ENCODE measurements at regions not wholly inside any gene's neighbourhood (a gene's known extent, or its start where the extent isn't known, plus 50 kb on each side); places are given as distances from the start of the nearest gene placed in this dataset.

DNA sequence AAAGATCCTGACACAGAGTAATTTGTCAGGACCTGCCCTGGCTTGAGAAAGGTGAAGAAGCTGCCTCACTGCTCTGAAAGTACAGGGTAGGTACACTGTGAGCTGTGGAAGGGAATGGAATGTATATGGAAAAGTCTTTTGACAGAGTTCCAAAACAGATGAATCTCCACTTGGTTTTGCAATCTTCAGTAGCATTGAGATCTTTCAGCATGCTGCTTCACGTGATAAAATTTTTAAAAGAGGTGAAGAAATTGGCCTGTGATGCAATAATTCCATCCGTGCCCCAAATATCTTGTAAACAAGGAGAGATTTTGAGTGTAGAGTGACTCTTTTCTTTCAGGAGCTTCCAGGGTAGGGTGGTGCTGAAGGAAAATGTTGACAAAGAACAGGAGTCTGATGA, 123.1 kb downstream of the OSR1 start:
- DNase-seq = no peak

DNA sequence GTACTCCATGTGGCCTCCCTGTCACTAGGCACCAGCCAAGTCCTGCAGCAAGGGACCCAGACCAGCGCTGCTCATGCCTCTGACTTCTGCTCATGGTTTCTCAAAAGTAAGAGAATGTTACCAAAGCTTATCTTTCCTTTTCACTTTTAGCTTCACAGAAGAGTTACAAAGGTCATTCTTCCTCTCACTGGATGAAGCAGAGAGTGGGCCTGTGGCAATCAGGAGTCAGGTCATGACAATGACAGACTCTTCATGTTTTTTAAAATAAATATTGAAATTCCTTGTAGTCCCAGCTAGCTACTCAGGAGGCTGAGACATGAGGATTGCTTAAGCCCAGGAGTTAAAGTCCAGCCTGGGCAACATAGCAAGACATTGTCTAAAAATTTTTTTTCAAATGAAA, 126.1 kb downstream of the OSR1 start:
- DNase-seq = no peak

GRCh38 chr2:19231625-19232024, 126.8 kb downstream of the OSR1 start:
- no peak for DNase-seq

DNA sequence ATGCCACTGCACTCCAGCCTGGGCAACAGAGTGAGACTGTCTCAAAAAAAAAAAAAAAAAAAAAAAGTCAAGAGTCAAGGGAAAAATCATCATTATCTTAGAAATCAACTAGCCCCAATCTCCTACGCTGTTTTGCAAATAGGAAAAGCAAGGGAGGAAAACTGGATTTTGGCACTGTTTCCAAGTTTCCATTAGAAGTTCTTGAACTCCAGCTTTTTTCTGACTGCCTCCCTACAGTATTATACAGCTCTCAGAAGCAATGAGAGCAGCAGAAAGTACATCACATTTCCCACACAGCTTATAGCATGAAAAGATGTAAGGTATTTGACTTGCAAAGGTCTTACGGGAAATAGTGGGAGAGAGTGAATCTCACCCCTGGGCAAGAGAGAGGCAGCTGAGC, 127.8 kb downstream of the OSR1 start:
- DNase-seq = peak; percentile 25

- DNase-seq = peak; percentile 64
Observed at GRCh38 chr2:19228715-19229114, 129.7 kb downstream of the OSR1 start.

GRCh38 chr2:19228181-19228593, 130.2 kb downstream of the OSR1 start:
- peak; percentile 29 for DNase-seq

DNA sequence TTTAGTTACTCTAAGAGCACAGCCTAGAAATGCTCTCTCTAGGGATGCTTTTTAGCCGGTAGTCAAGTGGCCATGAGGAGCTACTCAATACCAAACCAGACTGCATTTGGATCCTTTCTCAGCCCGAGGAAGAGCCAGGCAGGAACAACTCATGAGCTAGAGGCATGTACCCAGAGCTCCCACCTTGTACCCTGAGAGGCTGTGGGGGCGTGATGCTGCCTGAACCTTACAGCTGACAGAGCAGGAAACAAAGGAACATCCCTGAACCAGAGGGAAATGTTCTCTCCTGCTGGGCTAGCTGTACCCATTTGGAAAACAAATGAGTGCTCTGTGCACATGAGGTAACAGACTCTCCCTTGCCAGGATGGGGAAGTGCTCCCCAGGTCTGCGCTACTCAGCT, 131.6 kb downstream of the OSR1 start:
- DNase-seq = no peak

DNA sequence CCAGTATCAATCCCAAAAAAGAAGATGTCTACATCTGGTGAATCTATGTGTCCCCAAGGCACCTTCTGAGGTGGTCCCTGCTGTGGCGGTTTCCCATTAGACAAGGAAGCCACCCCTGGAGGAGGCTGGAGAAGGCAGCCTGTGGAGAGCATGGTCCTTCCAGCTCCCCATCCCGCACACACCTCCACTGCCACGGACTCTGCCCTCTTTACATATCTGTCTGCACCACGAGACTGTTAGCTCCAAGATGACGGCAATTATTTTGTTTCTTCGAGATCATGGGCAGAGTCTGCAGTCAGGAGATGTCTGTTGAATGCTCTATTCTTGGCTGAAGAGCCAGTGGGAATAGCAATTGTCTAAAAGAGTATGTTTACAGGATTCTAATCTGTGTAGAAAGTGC, 132.0 kb downstream of the OSR1 start:
- DNase-seq = no peak

GRCh38 chr2:19225931-19226330, 132.5 kb downstream of the OSR1 start:
- no peak for DNase-seq

DNA sequence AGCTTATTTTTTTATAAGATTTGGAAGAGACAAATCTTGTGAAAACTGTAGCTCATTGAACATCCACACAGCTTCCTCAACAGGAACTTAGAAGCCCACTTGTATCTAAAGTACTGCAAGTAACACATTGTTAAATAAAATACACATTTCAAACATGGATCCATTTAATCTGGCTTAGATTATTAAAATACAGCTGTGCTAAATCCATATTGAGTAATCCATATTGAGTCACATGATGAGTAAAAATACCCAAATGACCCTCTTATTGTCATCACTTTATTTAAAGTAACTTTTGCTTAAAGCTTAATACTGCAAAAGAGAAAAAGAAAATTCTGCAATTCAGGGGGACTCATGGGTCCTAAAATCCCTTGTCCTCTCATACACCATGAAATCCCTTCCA, 133.3 kb downstream of the OSR1 start:
- no peak for DNase-seq

- no peak for DNase-seq
Observed at GRCh38 chr2:19224486-19224885, 133.9 kb downstream of the OSR1 start.

GRCh38 chr2:19224011-19224410, 134.4 kb downstream of the OSR1 start:
- DNase-seq = peak; percentile 27

GRCh38 chr2:19219060-19219459, 139.4 kb downstream of the OSR1 start:
- DNase-seq = no peak

DNA sequence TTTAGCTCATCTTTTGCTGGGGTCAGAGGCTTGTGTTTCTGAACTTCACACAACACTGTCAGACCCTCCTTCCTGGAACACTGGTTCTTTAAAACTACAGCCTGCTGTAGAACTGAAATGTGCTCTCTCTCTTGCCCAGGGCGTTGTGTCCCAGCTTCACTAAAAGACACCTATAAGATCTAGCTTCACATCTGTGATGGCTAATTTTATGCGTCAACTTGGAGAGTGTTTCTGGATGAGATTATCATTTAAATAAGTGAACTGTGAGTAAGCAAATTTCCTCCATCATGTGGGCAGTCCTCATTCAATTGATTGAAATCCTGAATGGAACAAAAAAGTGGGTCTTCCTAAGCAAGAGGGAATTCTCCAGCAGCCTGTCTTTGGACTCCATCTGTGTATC, 140.3 kb downstream of the OSR1 start:
- DNase-seq = no peak

GRCh38 chr2:19216676-19217602, 141.5 kb downstream of the OSR1 start:
- DNase-seq = no peak

- DNase-seq = no peak
Observed at GRCh38 chr2:19216238-19216637, 142.2 kb downstream of the OSR1 start.

DNA sequence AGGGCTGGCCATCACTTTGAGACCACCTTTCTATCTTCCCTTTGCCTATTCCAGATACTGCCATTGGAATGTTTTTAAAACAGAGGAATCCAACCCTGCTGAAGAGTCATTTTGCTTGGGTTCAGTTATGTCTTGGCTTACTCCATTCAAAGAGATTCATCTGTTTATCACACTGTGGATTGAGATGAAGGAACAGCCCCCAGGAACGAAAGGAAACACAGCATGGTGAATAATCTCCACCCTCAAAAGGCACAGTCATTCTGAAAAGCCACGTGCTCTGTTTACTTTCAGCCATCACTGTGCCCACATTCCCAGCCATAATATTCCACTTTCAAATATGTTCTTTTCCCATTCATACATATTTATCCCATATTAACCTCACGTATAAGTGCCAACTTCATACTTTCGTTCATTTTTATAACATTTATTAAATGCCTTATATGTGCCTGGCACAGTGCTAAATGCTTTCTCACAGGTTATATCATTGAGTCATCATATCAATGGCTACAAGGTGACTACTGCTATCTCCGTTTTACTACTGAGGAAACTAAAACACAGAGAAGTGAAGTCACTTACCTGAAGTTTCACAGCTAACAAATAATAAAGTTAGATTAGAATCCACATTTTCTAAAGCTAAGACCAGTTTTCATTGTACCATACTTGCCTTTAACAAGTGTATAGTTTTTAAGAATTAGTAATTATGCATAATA, 143.6 kb downstream of the OSR1 start:
- DNase-seq = no peak

DNA sequence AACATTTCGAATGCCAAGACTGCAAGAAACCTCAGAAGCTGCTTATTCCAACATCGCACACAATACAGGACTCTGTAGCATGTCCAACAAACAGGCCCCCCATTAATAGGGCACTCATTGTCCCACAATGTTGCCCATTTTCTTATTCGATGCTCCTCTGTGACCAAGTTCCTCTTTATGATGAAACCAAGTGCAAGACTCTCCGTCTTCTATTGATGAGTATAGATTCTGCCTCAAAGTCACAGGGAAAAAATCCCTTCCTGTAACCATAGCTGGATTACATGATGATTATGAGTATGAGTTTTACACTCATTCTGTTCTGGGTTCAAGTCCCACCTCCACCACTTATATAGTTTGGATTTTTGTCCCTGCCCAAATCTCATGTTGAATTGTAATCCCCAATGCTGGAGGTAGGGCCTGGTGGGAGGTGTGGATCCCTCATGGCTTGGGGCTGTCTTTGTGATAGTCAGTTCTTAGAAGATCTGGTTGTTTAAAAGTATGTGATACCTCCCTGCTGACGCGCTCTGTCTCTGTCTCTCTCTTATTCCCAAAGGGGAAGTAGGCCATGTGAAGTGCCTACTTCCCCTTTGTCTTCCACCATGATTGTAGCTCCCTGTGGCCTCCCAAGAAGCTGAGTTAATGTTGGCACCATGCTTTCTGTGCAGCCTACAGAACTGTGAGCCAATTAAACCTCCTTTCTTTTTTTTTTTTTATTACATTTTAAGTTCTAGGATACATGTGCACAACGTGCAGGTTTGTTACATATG, 148.7 kb downstream of the OSR1 start:
- no peak for DNase-seq

DNA sequence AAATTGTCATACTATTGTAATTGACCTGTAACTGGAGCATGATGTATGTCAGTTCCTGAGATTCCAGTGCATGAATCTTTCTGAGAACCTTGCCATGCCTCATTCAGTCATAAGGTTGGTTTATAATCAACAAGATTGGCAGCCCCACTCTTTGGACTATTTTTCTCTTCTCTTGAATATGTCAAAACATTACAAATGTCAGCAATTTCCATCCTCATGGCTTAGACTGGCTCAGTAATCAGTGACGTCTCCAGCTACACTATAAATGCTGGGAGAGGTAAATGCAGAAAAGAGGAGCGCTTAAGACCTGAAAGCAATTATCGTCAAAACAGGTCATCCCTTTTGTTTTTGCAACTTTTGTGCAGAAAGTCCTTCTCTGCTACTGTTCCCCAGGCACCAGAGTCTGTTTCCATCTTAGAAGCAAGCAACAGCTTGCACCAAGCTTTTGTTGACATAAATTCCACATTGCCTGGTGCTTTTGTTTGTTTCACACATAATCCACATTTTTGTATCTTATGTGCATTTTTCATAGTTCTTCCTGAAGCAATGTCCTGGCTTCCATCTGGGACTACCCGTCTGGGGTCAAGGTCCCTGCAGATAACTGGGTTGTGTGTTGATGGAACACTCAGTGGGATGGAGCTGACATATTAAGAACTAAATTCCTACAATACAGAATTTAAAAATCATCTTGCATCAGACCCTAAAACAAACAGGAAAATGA, 149.8 kb downstream of the OSR1 start:
- no peak for DNase-seq

- DNase-seq = no peak
Observed at GRCh38 chr2:19207452-19207851, 151.0 kb downstream of the OSR1 start.

DNA sequence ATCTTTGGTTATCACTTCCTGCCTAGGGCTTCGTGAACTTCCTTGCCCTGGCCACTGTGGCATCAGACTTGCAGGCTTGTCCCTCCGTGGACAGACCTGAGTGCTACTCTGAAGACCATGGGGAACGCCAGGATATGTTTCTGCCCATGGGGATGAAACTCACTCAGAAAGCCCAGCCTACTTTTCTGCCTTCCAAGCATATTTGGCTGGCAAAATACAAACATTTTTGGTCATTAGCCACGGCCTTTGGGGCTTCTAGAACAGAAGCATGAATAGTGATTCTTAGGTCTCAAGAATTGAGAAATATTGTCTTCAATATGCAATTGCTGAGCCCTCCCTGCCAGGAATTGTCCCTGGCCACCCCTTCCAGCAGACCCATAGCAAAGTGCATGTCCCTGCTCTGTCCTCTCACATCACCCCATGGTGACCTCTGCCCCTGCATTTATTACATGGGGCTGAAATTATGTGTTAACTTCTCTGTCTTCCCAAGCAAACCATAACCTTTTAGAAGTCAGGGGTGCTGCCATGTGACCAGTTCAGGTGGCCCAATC, 152.4 kb downstream of the OSR1 start:
- no peak for DNase-seq

GRCh38 chr2:19203866-19204265, 154.6 kb downstream of the OSR1 start:
- DNase-seq = no peak

All from tongue (tissue), 1 donor.